ENCODE measurements at regions not wholly inside any gene's neighbourhood (a gene's known extent, or its start where the extent isn't known, plus 50 kb on each side); places are given as distances from the start of the nearest gene placed in this dataset.
"Not testable (repeated sequence)": the region's sequence is repeated elsewhere in the genome, so short reads cannot be mapped to it uniquely, and the experiment has no call there.

GRCh38 chr5:176042020-176042658 is 74.0 kb upstream of the THOC3 start:
- not testable (repeated sequence) for TF ChIP-seq POLR2A, CTCF (IDR thresholded peaks at IDR 0.05)

All from Peyer's patch (tissue), 4 donors.